MCF 10A (cell line): ENCODE measurements at regions not wholly inside any gene's neighbourhood (a gene's known extent, or its start where the extent isn't known, plus 50 kb on each side); places are given as distances from the start of the nearest gene placed in this dataset.

Experiments used
- BruUV-seq: library from RNA; stranded (reverse); fragments of 400-500 nt; replicated peaks from 2 replicates; lab custom pipeline; 2021; lab: Mats Ljungman, UMichigan
- CTCF ChIA-PET: fragments of 300-600 bp; sonication (Branson Sonifier 250); formaldehyde crosslinking; extraction: SDS; loops from one replicate; lab custom pipeline; 2021; ENCODE audit warnings: antibody characterized with exemption, inconsistent platforms; lab: Yijun Ruan, JAX
- POLR2A ChIA-PET: fragments of 300-600, 350-650 bp; sonication (Branson Sonifier 250); formaldehyde crosslinking; extraction: SDS; loops from one replicate; lab custom pipeline; 2020; ENCODE audit warnings: antibody characterized with exemption, inconsistent platforms; lab: Yijun Ruan, JAX
- DNase-seq: peaks from one replicate; pipeline ENCODE4 v3.0.0-alpha.2; 2018; ENCODE audit not compliant: unreplicated experiment
- H3K27ac Mint-ChIP-seq: one replicate; pipeline ENCODE4 v1.8.0; 2022; ENCODE audit warnings: mild to moderate bottlenecking, low read depth, mixed read lengths; ENCODE audit not compliant: unreplicated experiment
- H3K27me3 Mint-ChIP-seq: one replicate; pipeline ENCODE4 v1.8.0; 2022; ENCODE audit warnings: mixed read lengths; ENCODE audit not compliant: insufficient read depth, unreplicated experiment
- H3K36me3 Mint-ChIP-seq: one replicate; pipeline ENCODE4 v1.8.0; 2022; ENCODE audit warnings: mild to moderate bottlenecking, moderate library complexity, mixed read lengths; ENCODE audit not compliant: insufficient read depth, unreplicated experiment
- H3K4me1 Mint-ChIP-seq: one replicate; pipeline ENCODE4 v1.8.0; 2022; ENCODE audit warnings: mixed read lengths; ENCODE audit not compliant: insufficient read depth, unreplicated experiment
- H3K4me3 Mint-ChIP-seq: one replicate; pipeline ENCODE4 v1.8.0; 2022; ENCODE audit warnings: mild to moderate bottlenecking, moderate library complexity, mixed read lengths; ENCODE audit not compliant: unreplicated experiment
- H3K9me3 Mint-ChIP-seq: one replicate; pipeline ENCODE4 v1.8.0; 2022; ENCODE audit warnings: mixed read lengths; ENCODE audit not compliant: unreplicated experiment
- intact Hi-C: fragments of 100-400 bp; cut with micrococcal nuclease; formaldehyde crosslinking; loops from 2 replicates; pipeline ENCODE4 v1.14.1; 2022
- TF ChIP-seq, protein P1 (sequence below): fragments of 200-600 bp; IDR thresholded peaks from one replicate; pipeline ENCODE4 v1.8.0; 2022; ENCODE audit warnings: antibody characterized with exemption, mild to moderate bottlenecking; ENCODE audit not compliant: unreplicated experiment

DNA sequence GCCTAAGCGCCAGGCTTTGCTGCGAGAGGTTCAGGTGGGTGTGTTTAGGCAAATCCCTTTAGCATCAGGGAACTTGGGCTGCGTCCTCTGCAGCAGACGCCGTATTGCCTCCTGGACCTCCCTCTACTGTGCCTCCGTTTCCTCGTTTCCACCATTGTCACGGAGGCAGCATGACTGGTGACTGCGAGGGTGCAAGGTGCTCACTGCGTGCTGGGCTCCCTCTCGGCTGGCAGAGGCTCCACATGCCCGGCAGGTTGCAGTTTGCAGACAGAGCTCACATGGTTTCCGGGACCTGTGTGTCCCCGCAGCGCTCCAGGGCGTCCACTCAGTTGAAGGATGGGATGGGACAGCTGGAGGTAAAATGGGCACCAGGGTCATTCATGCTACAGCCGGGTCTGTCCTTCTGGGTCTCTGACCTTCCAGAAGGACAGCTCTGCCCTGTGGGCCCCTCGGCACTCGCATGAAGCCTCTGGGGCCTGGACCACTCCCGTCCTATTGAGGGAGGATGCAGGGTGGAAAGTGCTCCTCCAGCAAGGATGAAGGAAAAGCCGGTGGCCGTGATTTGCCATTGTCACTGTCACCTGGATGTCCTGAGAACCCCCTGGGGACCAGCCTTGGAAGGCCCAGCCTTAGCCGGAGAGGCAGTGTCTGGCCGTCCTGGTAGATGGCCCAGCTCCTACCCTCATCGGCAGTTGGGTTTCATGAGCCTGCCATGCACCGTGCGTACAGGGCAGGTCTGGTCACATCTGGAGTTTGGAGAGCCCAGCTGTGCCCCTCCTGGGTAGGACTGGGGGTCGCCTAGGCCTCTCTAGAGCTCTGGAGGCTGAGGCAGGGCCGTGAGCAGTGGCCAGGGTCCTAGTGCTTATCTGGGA lies 146.5 kb downstream of the KIF26A start:
- Mint-ChIP-seq H3K9me3 (peaks cover 13% of the 10 kb centered on the region), H3K36me3 (no peaks in the 10 kb centered on the region), H3K27ac (no peak overlapping the region), H3K4me1 (no peaks in the 10 kb centered on the region), H3K27me3 (peaks cover 20% of the 10 kb centered on the region), H3K4me3 (no peak overlapping the region)
- no peak for DNase-seq
- CTCF ChIA-PET, result interaction anchor here (0.6 kb wide), 1 partner anchor 12 kb away, joined by 5 read pairs; no protein-coding TSS in a partner anchor
- intact Hi-C loops, result no loop called here
- POLR2A ChIA-PET, result no interaction called here
- no TSS peak for BruUV-seq
- TF ChIP-seq, protein P1, sequence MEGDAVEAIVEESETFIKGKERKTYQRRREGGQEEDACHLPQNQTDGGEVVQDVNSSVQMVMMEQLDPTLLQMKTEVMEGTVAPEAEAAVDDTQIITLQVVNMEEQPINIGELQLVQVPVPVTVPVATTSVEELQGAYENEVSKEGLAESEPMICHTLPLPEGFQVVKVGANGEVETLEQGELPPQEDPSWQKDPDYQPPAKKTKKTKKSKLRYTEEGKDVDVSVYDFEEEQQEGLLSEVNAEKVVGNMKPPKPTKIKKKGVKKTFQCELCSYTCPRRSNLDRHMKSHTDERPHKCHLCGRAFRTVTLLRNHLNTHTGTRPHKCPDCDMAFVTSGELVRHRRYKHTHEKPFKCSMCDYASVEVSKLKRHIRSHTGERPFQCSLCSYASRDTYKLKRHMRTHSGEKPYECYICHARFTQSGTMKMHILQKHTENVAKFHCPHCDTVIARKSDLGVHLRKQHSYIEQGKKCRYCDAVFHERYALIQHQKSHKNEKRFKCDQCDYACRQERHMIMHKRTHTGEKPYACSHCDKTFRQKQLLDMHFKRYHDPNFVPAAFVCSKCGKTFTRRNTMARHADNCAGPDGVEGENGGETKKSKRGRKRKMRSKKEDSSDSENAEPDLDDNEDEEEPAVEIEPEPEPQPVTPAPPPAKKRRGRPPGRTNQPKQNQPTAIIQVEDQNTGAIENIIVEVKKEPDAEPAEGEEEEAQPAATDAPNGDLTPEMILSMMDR, result no peak

DNA sequence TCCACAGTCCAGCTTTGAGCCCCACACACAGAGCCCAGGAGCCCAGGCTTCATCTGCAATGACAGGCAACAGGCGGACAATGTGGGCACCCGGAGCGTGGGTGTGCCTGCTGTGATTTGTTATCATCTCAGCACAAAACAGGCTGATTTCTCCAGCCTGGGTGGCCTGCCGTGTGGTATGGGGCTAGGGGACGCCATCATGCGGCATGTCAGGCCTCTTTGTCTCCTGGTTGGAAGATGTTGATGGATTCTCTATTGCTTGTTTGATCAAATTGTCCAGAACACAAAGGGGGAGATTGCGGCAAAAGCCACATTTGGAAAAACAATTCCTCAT lies 147.1 kb downstream of the KIF26A start:
- BruUV-seq, result no TSS peak
- peaks cover 13% of the 10 kb centered on the region for H3K9me3 Mint-ChIP-seq

DNA sequence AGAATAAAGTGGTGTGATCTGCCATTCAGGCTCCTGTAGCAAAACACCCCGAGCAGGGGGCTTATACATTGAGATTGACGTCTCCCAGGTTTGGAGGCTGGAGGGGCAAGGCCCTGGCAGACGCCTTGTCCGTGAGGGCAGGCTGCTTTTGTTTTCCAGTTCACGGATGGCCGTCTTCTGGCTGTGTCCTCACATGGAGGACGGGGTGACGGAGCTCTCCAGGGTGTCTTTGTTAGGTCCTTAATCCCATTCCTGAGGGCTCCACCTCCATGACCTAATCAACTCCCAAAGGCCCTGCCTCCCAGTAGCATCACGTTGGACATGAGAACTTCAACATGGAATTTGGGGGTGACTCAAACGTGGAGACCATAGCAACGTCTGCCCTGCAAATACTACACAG lies 147.7 kb downstream of the KIF26A start:
- H3K27ac Mint-ChIP-seq, result no peak overlapping the region
- peaks cover 13% of the 10 kb centered on the region for H3K9me3 Mint-ChIP-seq
- DNase-seq, result no peak
- no peak overlapping the region for H3K4me3 Mint-ChIP-seq
- intact Hi-C loops, result no loop called here
- peaks cover 14% of the 10 kb centered on the region for H3K27me3 Mint-ChIP-seq
- CTCF ChIA-PET, result no interaction called here
- TF ChIP-seq, protein P1, result no peak
- no peaks in the 10 kb centered on the region for H3K36me3 Mint-ChIP-seq
- POLR2A ChIA-PET, result no interaction called here
- no peaks in the 10 kb centered on the region for H3K4me1 Mint-ChIP-seq
- no TSS peak for BruUV-seq

More for the DNA sequence above, 147.1 kb downstream of the KIF26A start:
- no peaks in the 10 kb centered on the region for H3K36me3 Mint-ChIP-seq
- H3K27ac Mint-ChIP-seq, result no peak overlapping the region
- TF ChIP-seq, protein P1, result no peak
- ChIA-PET POLR2A (no interaction called here), CTCF (no interaction called here)
- intact Hi-C loops, result no loop called here
- peaks cover 14% of the 10 kb centered on the region for H3K27me3 Mint-ChIP-seq
- H3K4me3 Mint-ChIP-seq, result no peak overlapping the region
- no peaks in the 10 kb centered on the region for H3K4me1 Mint-ChIP-seq
- no peak for DNase-seq

DNA sequence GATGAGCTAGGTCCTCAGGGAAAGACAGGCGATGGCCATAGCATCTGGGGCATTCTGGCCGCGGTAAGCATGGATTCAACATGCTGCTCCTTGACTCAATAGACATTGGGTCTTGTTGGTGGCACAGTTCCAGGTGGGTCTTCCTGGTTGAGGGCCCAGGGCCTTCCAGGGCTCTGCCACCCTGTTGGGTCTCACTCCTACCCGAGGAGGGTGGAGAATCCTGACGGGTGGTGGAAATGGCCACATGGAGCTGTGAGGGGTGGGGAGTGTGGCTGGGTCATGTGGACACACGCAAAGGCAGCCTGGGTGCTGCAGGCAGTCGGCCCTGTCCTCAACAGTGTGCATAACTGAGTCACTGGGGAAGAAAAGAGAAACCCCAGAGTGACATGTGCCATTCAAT lies 148.1 kb downstream of the KIF26A start:
- Mint-ChIP-seq H3K27me3 (peaks cover 14% of the 10 kb centered on the region), H3K9me3 (peaks cover 13% of the 10 kb centered on the region), H3K36me3 (no peaks in the 10 kb centered on the region), H3K27ac (no peak overlapping the region), H3K4me1 (no peaks in the 10 kb centered on the region), H3K4me3 (no peak overlapping the region)
- BruUV-seq, result no TSS peak
- ChIA-PET CTCF (no interaction called here), POLR2A (no interaction called here)
- no peak for DNase-seq
- intact Hi-C loops, result no loop called here
- TF ChIP-seq, protein P1, result no peak
